HL-60 (cell line): ENCODE measurements at regions not wholly inside any gene's neighbourhood (a gene's known extent, or its start where the extent isn't known, plus 50 kb on each side); places are given as distances from the start of the nearest gene placed in this dataset.

Source experiments
- DNase-seq, 2 experiments: peaks; one replicate each; pipeline ENCODE4 v3.0.0-alpha.2; 2010 to 2020; ENCODE audit warnings: low read depth in 1 of 2, low spot score in 1 of 2
- H3K27ac ChIP-seq: fragments of 250-450 bp; sonication (Bioruptor Pico); replicated peaks from 2 replicates; pipeline ENCODE4 v1.5.1; 2020; ENCODE audit warnings: mild to moderate bottlenecking, moderate library complexity
- H3K27me3 ChIP-seq: fragments of 250-450 bp; sonication (Bioruptor Pico); 2 replicates; pipeline ENCODE4 v1.5.1; 2021; ENCODE audit warnings: mild to moderate bottlenecking, moderate library complexity; ENCODE audit not compliant: insufficient read depth, poor library complexity, severe bottlenecking
- H3K4me3 ChIP-seq: replicated peaks from 2 replicates; pipeline ENCODE4 v1.5.1; 2011; ENCODE audit warnings: mild to moderate bottlenecking, control low read depth, low read length; ENCODE audit not compliant: insufficient read depth
- CTCF ChIP-seq: IDR thresholded peaks from one replicate; pipeline ENCODE4 v1.5.1; 2011; ENCODE audit warnings: low read length, control low read depth, inconsistent platforms; ENCODE audit not compliant: insufficient read depth
- GABPA ChIP-seq: IDR thresholded peaks from 2 replicates; pipeline ENCODE4 v1.6.1; 2012; ENCODE audit warnings: low read depth
- POLR2AphosphoS5 ChIP-seq: IDR thresholded peaks from 2 replicates; pipeline ENCODE4 v1.6.1; 2012; ENCODE audit warnings: low read depth
- REST ChIP-seq: IDR thresholded peaks from 2 replicates; pipeline ENCODE4 v1.6.1; 2012; ENCODE audit warnings: low read depth; ENCODE audit not compliant: insufficient replicate concordance
- SPI1 ChIP-seq: IDR thresholded peaks from 2 replicates; pipeline ENCODE4 v1.6.1; 2012; ENCODE audit warnings: low read depth, mild to moderate bottlenecking, borderline replicate concordance

GRCh38 chr1:71170925-71171324, 90.1 kb upstream of the ZRANB2 start:
- TF ChIP-seq SPI1 (no peak), CTCF (no peak), POLR2AphosphoS5 (no peak), GABPA (no peak), REST (no peak)
- no peak overlapping the region for H3K4me3 ChIP-seq
- no peak overlapping the region for H3K27ac ChIP-seq
- DNase-seq: no peak
- H3K27me3 ChIP-seq: no peaks in the 10 kb centered on the region

- no peak for DNase-seq
- H3K27me3 ChIP-seq: no peaks in the 10 kb centered on the region
- H3K27ac ChIP-seq: no peak overlapping the region
- no peak for TF ChIP-seq CTCF
- TF ChIP-seq POLR2AphosphoS5: no peak
- TF ChIP-seq REST: no peak
- TF ChIP-seq GABPA: no peak
- TF ChIP-seq SPI1: no peak
- H3K4me3 ChIP-seq: no peak overlapping the region
These were observed 86.7 kb upstream of the ZRANB2 start for GRCh38 chr1:71167505-71167904.

GRCh38 chr1:71166178-71167173, 85.6 kb upstream of the ZRANB2 start:
- Histone ChIP-seq H3K27me3 (no peaks in the 10 kb centered on the region), H3K27ac (no peak overlapping the region), H3K4me3 (no peak overlapping the region)
- no peak for TF ChIP-seq SPI1
- TF ChIP-seq POLR2AphosphoS5: no peak
- no peak for DNase-seq

GRCh38 chr1:71157715-71158114, 76.9 kb upstream of the ZRANB2 start:
- no peak for DNase-seq
- Histone ChIP-seq H3K27ac (no peak overlapping the region), H3K27me3 (no peaks in the 10 kb centered on the region), H3K4me3 (no peak overlapping the region)
- TF ChIP-seq GABPA: no peak
- no peak for TF ChIP-seq CTCF
- TF ChIP-seq REST: no peak
- TF ChIP-seq POLR2AphosphoS5: no peak
- TF ChIP-seq SPI1: no peak
